ENCODE measurements at regions not wholly inside any gene's neighbourhood (a gene's known extent, or its start where the extent isn't known, plus 50 kb on each side); places are given as distances from the start of the nearest gene placed in this dataset.

DNA sequence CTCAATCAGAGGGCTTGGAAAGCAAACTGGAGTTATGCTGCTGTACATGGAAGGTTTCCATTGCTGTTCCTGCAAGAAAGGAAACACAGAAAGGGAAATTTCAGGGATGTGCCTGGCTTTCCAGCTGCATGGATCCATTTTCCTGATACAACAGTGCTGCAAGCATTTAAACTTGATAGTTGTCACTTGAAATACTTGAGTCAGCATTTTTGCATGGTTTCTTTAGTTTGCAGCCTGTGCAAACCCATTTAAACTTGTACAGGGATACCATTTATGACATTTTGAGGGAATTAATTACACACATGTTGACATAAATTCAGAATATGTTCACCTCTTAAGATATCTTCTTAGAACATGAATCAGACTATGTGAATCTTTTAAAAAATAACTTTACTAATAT, 131.1 kb upstream of the RASGEF1B start:
- H3K27me3 Mint-ChIP-seq (ENCODE audit: low read depth in 3 of 3) = peaks cover 2 to 3% (median 2%) of the 10 kb centered on the region in 3 donors
- intact Hi-C loops (cut with micrococcal nuclease) = no loop called here
- peaks cover 26% of the 10 kb centered on the region for H3K4me1 Mint-ChIP-seq
- no peak for DNase-seq
- Histone ChIP-seq H2AFZ (ENCODE audit: insufficient read depth, low read depth, low read length, poor library complexity, severe bottlenecking) (no peak overlapping the region), H4K20me1 (ENCODE audit: insufficient read depth, low read length) (no peaks in the 10 kb centered on the region), H3K4me2 (replicated peaks; ENCODE audit: extremely low read depth, low read length, poor library complexity, severe bottlenecking) (no peak overlapping the region), H3K27me3 (ENCODE audit: control insufficient read depth in 2 of 2, insufficient read depth in 2 of 2, low read length in 2 of 2) (no peaks in the 10 kb centered on the region), H3K79me2 (ENCODE audit: insufficient read depth, low read length) (no peaks in the 10 kb centered on the region), H3K4me1 (ENCODE audit: control insufficient read depth in 1 of 2, insufficient read depth in 2 of 2, low read length in 2 of 2) (peaks cover 26 to 28% of the 10 kb centered on the region in 2 donors), H3K4me3 (replicated peaks in 1 of 3; ENCODE audit: low read depth in 2 of 3, low read length in 3 of 3) (no peak overlapping the region), H3K9ac (ENCODE audit: insufficient read depth, low read length, poor library complexity, severe bottlenecking) (no peak overlapping the region), H3K36me3 (replicated peaks in 1 of 2; ENCODE audit: control insufficient read depth in 1 of 2, insufficient read depth in 2 of 2, low read length in 2 of 2) (no peaks in the 10 kb centered on the region), H3K9me3 (replicated peaks in 1 of 2; ENCODE audit: control insufficient read depth in 1 of 2, insufficient read depth in 1 of 2, low read length in 2 of 2) (no peaks in the 10 kb centered on the region), H3K27ac (ENCODE audit: low read depth in 1 of 2, low read length in 2 of 2) (no peak overlapping the region)
- peaks cover 0 to 2% (median 0%) of the 10 kb centered on the region in 7 donors for H3K9me3 Mint-ChIP-seq
- no peak overlapping the region for H3K4me3 Mint-ChIP-seq
- H3K36me3 Mint-ChIP-seq = no peaks in the 10 kb centered on the region
- H3K27ac Mint-ChIP-seq = no peak overlapping the region
- TF ChIP-seq, protein P1, sequence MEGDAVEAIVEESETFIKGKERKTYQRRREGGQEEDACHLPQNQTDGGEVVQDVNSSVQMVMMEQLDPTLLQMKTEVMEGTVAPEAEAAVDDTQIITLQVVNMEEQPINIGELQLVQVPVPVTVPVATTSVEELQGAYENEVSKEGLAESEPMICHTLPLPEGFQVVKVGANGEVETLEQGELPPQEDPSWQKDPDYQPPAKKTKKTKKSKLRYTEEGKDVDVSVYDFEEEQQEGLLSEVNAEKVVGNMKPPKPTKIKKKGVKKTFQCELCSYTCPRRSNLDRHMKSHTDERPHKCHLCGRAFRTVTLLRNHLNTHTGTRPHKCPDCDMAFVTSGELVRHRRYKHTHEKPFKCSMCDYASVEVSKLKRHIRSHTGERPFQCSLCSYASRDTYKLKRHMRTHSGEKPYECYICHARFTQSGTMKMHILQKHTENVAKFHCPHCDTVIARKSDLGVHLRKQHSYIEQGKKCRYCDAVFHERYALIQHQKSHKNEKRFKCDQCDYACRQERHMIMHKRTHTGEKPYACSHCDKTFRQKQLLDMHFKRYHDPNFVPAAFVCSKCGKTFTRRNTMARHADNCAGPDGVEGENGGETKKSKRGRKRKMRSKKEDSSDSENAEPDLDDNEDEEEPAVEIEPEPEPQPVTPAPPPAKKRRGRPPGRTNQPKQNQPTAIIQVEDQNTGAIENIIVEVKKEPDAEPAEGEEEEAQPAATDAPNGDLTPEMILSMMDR (IDR thresholded peaks at IDR 0.05) = no peak

DNA sequence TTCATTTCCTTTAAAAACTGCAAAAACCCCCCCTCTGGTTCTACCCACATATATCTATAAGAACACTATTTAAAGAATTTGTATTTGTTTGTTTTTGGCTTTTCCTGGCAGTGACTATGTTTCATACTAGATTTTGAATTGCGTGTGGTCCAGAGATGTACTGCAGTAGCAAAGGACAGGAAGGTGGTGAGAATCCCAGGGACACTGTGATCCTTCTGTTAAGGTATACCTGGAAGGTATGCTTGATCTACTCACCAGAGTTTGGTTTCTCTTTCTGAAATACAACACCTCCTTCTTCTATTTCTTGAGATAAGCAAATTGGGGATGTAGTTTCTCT, 129.6 kb upstream of the RASGEF1B start:
- H3K4me3 ChIP-seq (replicated peaks in 1 of 3; ENCODE audit: low read depth in 2 of 3, low read length in 3 of 3) = no peak overlapping the region
- DNase-seq = no peak
- no peak overlapping the region for H3K4me2 ChIP-seq (replicated peaks; ENCODE audit: extremely low read depth, low read length, poor library complexity, severe bottlenecking)
- H3K27me3 Mint-ChIP-seq (ENCODE audit: low read depth in 3 of 3) = peaks cover 2 to 3% (median 2%) of the 10 kb centered on the region in 3 donors
- peaks cover 0 to 2% (median 0%) of the 10 kb centered on the region in 7 donors for H3K9me3 Mint-ChIP-seq
- H2AFZ ChIP-seq (ENCODE audit: insufficient read depth, low read depth, low read length, poor library complexity, severe bottlenecking) = no peak overlapping the region
- H3K36me3 Mint-ChIP-seq = no peaks in the 10 kb centered on the region
- no peaks in the 10 kb centered on the region for H3K27me3 ChIP-seq (ENCODE audit: control insufficient read depth in 2 of 2, insufficient read depth in 2 of 2, low read length in 2 of 2)
- peaks cover 16 to 17% of the 10 kb centered on the region in 2 donors for H3K4me1 ChIP-seq (ENCODE audit: control insufficient read depth in 1 of 2, insufficient read depth in 2 of 2, low read length in 2 of 2)
- intact Hi-C loops (cut with micrococcal nuclease) = no loop called here
- no peak overlapping the region for H3K4me3 Mint-ChIP-seq
- no peaks in the 10 kb centered on the region for H3K9me3 ChIP-seq (replicated peaks in 1 of 2; ENCODE audit: control insufficient read depth in 1 of 2, insufficient read depth in 1 of 2, low read length in 2 of 2)
- no peak overlapping the region for H3K27ac ChIP-seq (ENCODE audit: low read depth in 1 of 2, low read length in 2 of 2)
- no peak overlapping the region for H3K27ac Mint-ChIP-seq
- H3K36me3 ChIP-seq (replicated peaks in 1 of 2; ENCODE audit: control insufficient read depth in 1 of 2, insufficient read depth in 2 of 2, low read length in 2 of 2) = no peaks in the 10 kb centered on the region
- no peaks in the 10 kb centered on the region for H3K79me2 ChIP-seq (ENCODE audit: insufficient read depth, low read length)
- no peak overlapping the region for H3K9ac ChIP-seq (ENCODE audit: insufficient read depth, low read length, poor library complexity, severe bottlenecking)
- no CpG with 5 or more reads among the region's 1 CpG for WGBS (ENCODE audit: insufficient coverage)
- H3K4me1 Mint-ChIP-seq = peaks cover 13% of the 10 kb centered on the region
- TF ChIP-seq, protein P1 (IDR thresholded peaks at IDR 0.05) = no peak
- H4K20me1 ChIP-seq (ENCODE audit: insufficient read depth, low read length) = no peaks in the 10 kb centered on the region

All from CD14-positive monocyte (primary cell).